ENCODE measurements at regions not wholly inside any gene's neighbourhood (a gene's known extent, or its start where the extent isn't known, plus 50 kb on each side); places are given as distances from the start of the nearest gene placed in this dataset.

DNA sequence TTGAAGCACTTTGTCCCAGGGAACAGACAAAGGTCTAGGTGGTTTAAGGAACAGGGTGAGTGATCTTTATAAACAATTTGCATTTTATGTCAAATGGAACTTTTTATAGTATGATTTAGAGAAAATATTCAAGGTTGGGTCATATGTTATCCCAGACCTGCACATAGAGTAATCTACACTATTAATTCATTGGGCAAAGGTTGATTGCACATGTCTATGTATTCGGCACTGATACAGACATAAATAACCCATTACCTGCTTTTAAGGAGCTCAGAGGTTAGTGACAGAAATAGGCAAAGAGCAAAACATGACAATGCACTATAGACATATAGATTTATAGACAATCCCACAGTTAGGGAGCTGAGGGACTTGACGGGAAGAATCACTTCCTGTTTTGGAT lies 141.5 kb upstream of the UBASH3B start:
- TF ChIP-seq, protein P1, sequence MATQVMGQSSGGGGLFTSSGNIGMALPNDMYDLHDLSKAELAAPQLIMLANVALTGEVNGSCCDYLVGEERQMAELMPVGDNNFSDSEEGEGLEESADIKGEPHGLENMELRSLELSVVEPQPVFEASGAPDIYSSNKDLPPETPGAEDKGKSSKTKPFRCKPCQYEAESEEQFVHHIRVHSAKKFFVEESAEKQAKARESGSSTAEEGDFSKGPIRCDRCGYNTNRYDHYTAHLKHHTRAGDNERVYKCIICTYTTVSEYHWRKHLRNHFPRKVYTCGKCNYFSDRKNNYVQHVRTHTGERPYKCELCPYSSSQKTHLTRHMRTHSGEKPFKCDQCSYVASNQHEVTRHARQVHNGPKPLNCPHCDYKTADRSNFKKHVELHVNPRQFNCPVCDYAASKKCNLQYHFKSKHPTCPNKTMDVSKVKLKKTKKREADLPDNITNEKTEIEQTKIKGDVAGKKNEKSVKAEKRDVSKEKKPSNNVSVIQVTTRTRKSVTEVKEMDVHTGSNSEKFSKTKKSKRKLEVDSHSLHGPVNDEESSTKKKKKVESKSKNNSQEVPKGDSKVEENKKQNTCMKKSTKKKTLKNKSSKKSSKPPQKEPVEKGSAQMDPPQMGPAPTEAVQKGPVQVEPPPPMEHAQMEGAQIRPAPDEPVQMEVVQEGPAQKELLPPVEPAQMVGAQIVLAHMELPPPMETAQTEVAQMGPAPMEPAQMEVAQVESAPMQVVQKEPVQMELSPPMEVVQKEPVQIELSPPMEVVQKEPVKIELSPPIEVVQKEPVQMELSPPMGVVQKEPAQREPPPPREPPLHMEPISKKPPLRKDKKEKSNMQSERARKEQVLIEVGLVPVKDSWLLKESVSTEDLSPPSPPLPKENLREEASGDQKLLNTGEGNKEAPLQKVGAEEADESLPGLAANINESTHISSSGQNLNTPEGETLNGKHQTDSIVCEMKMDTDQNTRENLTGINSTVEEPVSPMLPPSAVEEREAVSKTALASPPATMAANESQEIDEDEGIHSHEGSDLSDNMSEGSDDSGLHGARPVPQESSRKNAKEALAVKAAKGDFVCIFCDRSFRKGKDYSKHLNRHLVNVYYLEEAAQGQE (IDR thresholded peaks at IDR 0.05; ENCODE audit: low read depth), result no peak
- TF ChIP-seq FOXM1 (IDR thresholded peaks at IDR 0.05; ENCODE audit: borderline replicate concordance, low read depth) (no peak), TCF12 (IDR thresholded peaks at IDR 0.05; ENCODE audit: low read depth) (no peak), CREB1 (IDR thresholded peaks at IDR 0.05; ENCODE audit: low read depth) (no peak), YY1 (IDR thresholded peaks at IDR 0.05; ENCODE audit: low read depth) (no peak), EP300 (IDR thresholded peaks at IDR 0.05; ENCODE audit: borderline replicate concordance) (no peak), ZBTB7A (IDR thresholded peaks at IDR 0.05; ENCODE audit: low read depth) (no peak), NFIC (IDR thresholded peaks at IDR 0.05) (no peak), RAD21 (IDR thresholded peaks at IDR 0.05; ENCODE audit: low read depth) (no peak), TAF1 (IDR thresholded peaks at IDR 0.05; ENCODE audit: low read depth) (no peak), TEAD4 (IDR thresholded peaks at IDR 0.05) (no peak), CEBPB (IDR thresholded peaks at IDR 0.05) (no peak), EGR1 (IDR thresholded peaks at IDR 0.05) (no peak)
- TF ChIP-seq, protein P2, sequence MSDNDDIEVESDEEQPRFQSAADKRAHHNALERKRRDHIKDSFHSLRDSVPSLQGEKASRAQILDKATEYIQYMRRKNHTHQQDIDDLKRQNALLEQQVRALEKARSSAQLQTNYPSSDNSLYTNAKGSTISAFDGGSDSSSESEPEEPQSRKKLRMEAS (IDR thresholded peaks at IDR 0.05), result no peak
- TF ChIP-seq, protein P3, sequence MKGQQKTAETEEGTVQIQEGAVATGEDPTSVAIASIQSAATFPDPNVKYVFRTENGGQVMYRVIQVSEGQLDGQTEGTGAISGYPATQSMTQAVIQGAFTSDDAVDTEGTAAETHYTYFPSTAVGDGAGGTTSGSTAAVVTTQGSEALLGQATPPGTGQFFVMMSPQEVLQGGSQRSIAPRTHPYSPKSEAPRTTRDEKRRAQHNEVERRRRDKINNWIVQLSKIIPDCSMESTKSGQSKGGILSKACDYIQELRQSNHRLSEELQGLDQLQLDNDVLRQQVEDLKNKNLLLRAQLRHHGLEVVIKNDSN (IDR thresholded peaks at IDR 0.05), result no peak

DNA sequence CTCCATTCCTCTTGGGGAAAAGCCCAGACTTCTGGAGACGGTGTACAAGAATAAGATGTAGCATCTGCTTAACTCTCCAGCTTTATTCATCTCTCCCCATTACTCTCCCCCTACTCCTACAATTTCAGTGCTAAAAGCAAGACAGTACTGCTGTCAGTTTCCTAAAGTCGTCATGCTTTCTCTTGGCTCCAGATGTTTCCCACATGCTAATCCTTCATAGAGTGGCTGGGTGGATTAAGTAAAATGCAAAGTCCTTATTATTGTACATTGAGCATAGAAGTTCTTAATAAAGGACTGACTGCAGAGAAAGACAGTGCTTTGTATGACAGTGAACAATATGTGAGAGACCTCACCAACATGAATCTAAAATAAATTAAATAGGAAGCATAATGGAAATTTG lies 142.2 kb upstream of the UBASH3B start:
- no peak for TF ChIP-seq EGR1 (IDR thresholded peaks at IDR 0.05)
- TF ChIP-seq, protein P1 (IDR thresholded peaks at IDR 0.05; ENCODE audit: low read depth), result no peak
- no peak for TF ChIP-seq YY1 (IDR thresholded peaks at IDR 0.05; ENCODE audit: low read depth)

DNA sequence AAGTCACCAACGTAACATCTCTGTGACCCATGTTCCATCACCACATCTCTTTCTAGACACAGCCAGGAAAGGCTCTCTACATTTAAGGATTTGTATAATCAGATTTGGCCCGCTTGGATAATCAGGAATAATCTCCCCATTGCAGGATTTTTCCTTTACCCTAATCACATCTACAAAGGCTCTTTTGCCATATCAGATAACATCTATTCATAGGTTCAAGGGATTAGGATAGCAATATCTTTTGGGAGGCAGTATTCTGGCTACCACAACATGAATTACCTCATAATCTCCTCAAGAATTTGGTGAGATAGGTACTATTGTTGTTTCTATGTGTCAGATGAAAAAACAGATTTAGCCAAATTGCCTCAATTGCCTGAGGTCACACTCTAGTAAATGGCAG lies 142.8 kb upstream of the UBASH3B start:
- TF ChIP-seq CREB1 (IDR thresholded peaks at IDR 0.05; ENCODE audit: low read depth) (no peak), TAF1 (IDR thresholded peaks at IDR 0.05; ENCODE audit: low read depth) (no peak), ZBTB7A (IDR thresholded peaks at IDR 0.05; ENCODE audit: low read depth) (no peak), RAD21 (IDR thresholded peaks at IDR 0.05; ENCODE audit: low read depth) (no peak), CEBPB (IDR thresholded peaks at IDR 0.05) (no peak)
- TF ChIP-seq, protein P3 (IDR thresholded peaks at IDR 0.05), result no peak
- TF ChIP-seq, protein P1 (IDR thresholded peaks at IDR 0.05; ENCODE audit: low read depth), result no peak
- TF ChIP-seq, protein P2 (IDR thresholded peaks at IDR 0.05), result no peak

DNA sequence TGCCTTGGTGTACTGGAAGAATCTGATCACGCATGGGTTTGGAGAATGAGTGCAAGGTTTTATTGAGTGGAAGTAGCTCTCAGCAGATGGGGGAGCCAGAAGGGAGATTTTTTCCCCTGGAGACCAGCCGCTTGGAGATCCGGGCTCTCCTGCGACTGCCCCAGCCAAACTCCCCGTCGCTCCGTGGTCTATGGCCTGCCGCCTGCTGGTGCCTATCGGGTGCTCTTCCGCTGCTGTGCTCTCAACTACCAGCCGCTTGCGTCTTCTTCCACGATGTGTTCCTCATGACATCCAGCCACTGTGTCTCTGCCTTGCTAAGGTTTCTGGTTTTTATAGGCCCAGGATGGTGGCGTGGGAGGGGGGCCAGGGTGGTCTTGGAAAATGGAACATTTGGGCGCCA lies 145.6 kb upstream of the UBASH3B start:
- no peak for TF ChIP-seq TEAD4 (IDR thresholded peaks at IDR 0.05)
- TF ChIP-seq, protein P3 (IDR thresholded peaks at IDR 0.05), result no peak
- TF ChIP-seq NFIC (IDR thresholded peaks at IDR 0.05), result no peak
- TF ChIP-seq TAF1 (IDR thresholded peaks at IDR 0.05; ENCODE audit: low read depth), result no peak
- no peak for TF ChIP-seq TCF12 (IDR thresholded peaks at IDR 0.05; ENCODE audit: low read depth)
- TF ChIP-seq CEBPB (IDR thresholded peaks at IDR 0.05), result no peak
- TF ChIP-seq RAD21 (IDR thresholded peaks at IDR 0.05; ENCODE audit: low read depth), result no peak
- TF ChIP-seq YY1 (IDR thresholded peaks at IDR 0.05; ENCODE audit: low read depth), result no peak
- no peak for TF ChIP-seq EP300 (IDR thresholded peaks at IDR 0.05; ENCODE audit: borderline replicate concordance)
- TF ChIP-seq, protein P2 (IDR thresholded peaks at IDR 0.05), result no peak
- TF ChIP-seq EGR1 (IDR thresholded peaks at IDR 0.05), result no peak
- no peak for TF ChIP-seq FOXM1 (IDR thresholded peaks at IDR 0.05; ENCODE audit: borderline replicate concordance, low read depth)
- TF ChIP-seq ZBTB7A (IDR thresholded peaks at IDR 0.05; ENCODE audit: low read depth), result no peak
- TF ChIP-seq, protein P1 (IDR thresholded peaks at IDR 0.05; ENCODE audit: low read depth), result no peak
- no peak for TF ChIP-seq CREB1 (IDR thresholded peaks at IDR 0.05; ENCODE audit: low read depth)
